Calu3 (cell line): ENCODE measurements at regions not wholly inside any gene's neighbourhood (a gene's known extent, or its start where the extent isn't known, plus 50 kb on each side); places are given as distances from the start of the nearest gene placed in this dataset.

Experiments used
- BruUV-seq: library from RNA; stranded (reverse); fragments of 400-500 nt; replicated peaks from 2 replicates; lab custom pipeline; 2021; lab: Mats Ljungman, UMichigan
- CTCF ChIA-PET: fragments of 300-600 bp; sonication (Branson Sonifier 250); formaldehyde crosslinking; loops from one replicate; lab custom pipeline; 2022; ENCODE audit warnings: antibody characterized with exemption; lab: Charles Lee
- DNase-seq: peaks from one replicate; pipeline ENCODE4 v3.0.0; 2022
- H3K27ac Mint-ChIP-seq: one replicate; pipeline ENCODE4 v1.8.0; 2022; ENCODE audit warnings: mixed read lengths; ENCODE audit not compliant: unreplicated experiment
- H3K27me3 Mint-ChIP-seq: one replicate; pipeline ENCODE4 v1.8.0; 2022; ENCODE audit warnings: mixed read lengths; ENCODE audit not compliant: unreplicated experiment
- H3K36me3 Mint-ChIP-seq: one replicate; pipeline ENCODE4 v1.8.0; 2022; ENCODE audit warnings: mild to moderate bottlenecking, moderate library complexity, mixed read lengths; ENCODE audit not compliant: insufficient read depth, unreplicated experiment
- H3K4me1 Mint-ChIP-seq: one replicate; pipeline ENCODE4 v1.8.0; 2022; ENCODE audit warnings: mild to moderate bottlenecking, low read depth, mixed read lengths; ENCODE audit not compliant: unreplicated experiment
- H3K4me3 Mint-ChIP-seq: one replicate; pipeline ENCODE4 v1.8.0; 2022; ENCODE audit warnings: mild to moderate bottlenecking, low read depth, moderate library complexity, mixed read lengths; ENCODE audit not compliant: unreplicated experiment
- H3K9me3 Mint-ChIP-seq: one replicate; pipeline ENCODE4 v1.8.0; 2022; ENCODE audit warnings: low read depth, mixed read lengths; ENCODE audit not compliant: unreplicated experiment
- intact Hi-C: fragments of 100-400 bp; cut with micrococcal nuclease; formaldehyde crosslinking; loops from one replicate; pipeline ENCODE4 v1.10.0; 2022; ENCODE audit not compliant: unreplicated experiment
- TF ChIP-seq, protein P1 (sequence below): fragments of 200-600 bp; IDR thresholded peaks from one replicate; pipeline ENCODE4 v1.8.0; 2022; ENCODE audit warnings: antibody characterized with exemption; ENCODE audit not compliant: unreplicated experiment

DNA sequence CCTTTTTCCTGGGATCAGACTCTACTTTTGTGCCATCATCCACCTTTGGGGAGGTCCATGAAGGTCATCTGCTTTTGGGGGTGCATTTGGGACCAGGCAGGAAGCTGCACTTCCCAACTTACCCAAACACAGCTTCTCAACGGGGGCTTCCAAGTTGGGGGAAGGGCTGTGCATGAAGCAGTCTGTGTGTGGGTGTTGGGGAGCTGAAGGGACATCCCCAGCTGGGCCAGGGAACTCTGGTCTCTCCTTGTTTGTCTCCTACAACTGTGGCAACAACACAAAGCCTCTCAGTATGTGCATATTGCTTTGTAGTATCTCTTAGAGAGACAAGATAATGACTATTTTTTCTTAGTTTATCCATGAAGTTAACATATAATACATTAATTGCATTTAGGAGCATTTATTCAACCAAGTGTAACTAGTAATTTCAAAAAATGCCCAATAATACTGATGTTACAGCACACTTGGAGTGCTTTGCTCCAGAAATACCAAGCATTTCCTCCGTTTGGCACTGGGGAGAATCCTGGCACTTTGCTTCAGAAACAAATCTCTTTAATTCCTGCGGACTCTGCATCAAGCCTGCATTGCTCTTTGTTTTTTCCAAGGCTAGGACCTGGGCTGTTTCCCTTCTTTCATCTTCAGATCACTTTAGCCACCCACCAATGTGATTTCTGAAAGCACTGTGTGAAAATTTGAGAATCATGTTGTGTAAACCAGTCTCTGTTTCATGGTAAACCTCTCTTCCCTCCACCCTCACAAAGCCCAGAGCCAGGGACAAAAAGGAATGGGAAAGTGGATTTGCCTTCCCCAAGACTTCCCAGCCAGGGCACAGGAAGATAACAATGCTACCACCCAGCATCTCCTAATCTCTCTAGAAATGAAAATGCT is 126.2 kb upstream of the PFN2 start:
- Mint-ChIP-seq H3K27me3 (peaks cover 27% of the 10 kb centered on the region), H3K36me3 (no peaks in the 10 kb centered on the region), H3K27ac (no peak overlapping the region), H3K9me3 (peaks cover 2% of the 10 kb centered on the region), H3K4me3 (no peak overlapping the region), H3K4me1 (no peaks in the 10 kb centered on the region)
- no peak for DNase-seq
- intact Hi-C loops = no loop called here
- TF ChIP-seq, protein P1, sequence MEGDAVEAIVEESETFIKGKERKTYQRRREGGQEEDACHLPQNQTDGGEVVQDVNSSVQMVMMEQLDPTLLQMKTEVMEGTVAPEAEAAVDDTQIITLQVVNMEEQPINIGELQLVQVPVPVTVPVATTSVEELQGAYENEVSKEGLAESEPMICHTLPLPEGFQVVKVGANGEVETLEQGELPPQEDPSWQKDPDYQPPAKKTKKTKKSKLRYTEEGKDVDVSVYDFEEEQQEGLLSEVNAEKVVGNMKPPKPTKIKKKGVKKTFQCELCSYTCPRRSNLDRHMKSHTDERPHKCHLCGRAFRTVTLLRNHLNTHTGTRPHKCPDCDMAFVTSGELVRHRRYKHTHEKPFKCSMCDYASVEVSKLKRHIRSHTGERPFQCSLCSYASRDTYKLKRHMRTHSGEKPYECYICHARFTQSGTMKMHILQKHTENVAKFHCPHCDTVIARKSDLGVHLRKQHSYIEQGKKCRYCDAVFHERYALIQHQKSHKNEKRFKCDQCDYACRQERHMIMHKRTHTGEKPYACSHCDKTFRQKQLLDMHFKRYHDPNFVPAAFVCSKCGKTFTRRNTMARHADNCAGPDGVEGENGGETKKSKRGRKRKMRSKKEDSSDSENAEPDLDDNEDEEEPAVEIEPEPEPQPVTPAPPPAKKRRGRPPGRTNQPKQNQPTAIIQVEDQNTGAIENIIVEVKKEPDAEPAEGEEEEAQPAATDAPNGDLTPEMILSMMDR = no peak
- CTCF ChIA-PET = no interaction called here
- no TSS peak for BruUV-seq

DNA sequence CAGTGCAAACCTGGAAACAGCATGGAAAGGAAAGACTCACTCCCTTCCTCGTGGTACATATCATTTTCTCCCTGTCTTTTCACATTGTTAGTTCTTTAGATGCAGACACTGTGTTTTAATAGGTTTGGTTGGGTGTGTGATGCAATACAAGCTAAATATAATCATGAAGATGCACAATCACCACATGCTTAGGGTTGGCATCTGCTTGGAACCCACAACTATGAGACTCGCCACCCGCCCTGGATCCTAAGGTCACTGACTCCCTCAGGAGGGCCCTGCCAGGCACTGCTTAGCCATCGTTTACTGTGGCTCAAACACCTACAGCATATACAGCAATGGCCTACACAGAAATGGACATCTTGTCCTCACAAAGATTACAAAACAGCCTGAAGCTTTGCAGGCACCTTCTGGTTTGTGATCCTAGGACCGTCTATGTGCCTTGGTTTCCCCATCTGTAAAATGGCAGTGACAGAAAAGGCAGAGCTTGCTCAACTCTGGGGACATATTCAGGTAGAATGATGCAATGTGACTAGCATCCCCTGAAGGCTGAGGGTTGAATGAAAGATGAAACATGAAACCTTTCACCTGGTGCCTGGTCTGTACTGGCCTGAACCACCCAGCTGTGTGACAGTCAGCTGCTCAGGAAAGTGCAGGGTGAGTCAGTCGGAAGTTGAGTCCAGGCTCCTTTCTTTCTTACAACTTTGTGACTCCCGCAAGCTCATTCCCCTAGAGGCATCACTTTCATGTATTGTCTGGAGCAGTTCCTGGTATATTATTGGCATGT is 123.6 kb upstream of the PFN2 start:
- Mint-ChIP-seq H3K4me3 (no peak overlapping the region), H3K27ac (no peak overlapping the region), H3K36me3 (no peaks in the 10 kb centered on the region), H3K27me3 (peaks cover 53% of the 10 kb centered on the region), H3K4me1 (no peaks in the 10 kb centered on the region), H3K9me3 (no peaks in the 10 kb centered on the region)
- intact Hi-C loops = no loop called here
- BruUV-seq = no TSS peak
- DNase-seq = peak; percentile 44
- TF ChIP-seq, protein P1 = no peak
- CTCF ChIA-PET = no interaction called here

DNA sequence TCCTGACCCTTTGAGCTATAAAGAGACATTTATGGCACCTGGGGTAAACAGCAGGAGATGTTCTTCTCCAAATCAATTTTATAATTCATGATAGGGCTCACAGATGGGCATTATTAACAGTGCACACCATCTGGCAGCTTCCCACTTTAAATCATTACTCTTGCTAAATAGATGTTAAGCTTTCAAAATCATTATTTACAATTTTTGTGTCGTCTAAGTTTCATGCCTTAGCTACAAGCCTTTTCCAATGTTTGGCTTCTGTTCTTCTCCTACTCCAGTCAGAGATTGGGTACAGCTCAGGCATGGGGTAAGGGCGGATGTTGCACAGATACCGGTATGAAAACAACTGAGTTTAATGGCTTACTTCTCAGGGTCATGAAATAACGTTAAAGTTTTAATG is 120.9 kb upstream of the PFN2 start:
- Mint-ChIP-seq H3K4me3 (no peak overlapping the region), H3K9me3 (no peaks in the 10 kb centered on the region), H3K27ac (no peak overlapping the region), H3K4me1 (no peaks in the 10 kb centered on the region), H3K27me3 (peaks cover 62% of the 10 kb centered on the region), H3K36me3 (no peaks in the 10 kb centered on the region)
- DNase-seq = no peak
- TF ChIP-seq, protein P1 = no peak
- no TSS peak for BruUV-seq
- CTCF ChIA-PET = no interaction called here
- intact Hi-C loops = no loop called here

DNA sequence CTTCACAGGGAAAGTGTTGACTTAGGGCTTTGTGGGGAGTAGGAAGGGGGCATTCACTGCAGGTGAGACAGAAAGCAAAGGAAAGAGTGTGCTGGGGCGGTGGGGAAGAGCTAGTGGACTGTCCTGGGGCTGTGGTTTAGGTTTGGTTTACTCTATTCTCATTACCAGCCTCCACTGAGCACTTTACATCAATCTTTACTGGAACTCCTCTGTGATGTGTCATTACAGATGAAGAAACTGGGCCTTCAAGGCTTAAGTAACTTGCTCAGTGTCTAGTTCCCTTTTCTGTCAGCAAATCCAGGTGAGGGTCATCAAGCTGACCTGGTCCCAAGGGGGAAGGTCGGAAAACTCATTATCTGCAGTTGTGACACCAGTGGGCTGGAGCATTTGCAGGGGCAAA is 120.2 kb upstream of the PFN2 start:
- Mint-ChIP-seq H3K9me3 (no peaks in the 10 kb centered on the region), H3K4me3 (no peak overlapping the region), H3K36me3 (no peaks in the 10 kb centered on the region), H3K27me3 (peaks cover 62% of the 10 kb centered on the region), H3K27ac (no peak overlapping the region), H3K4me1 (no peaks in the 10 kb centered on the region)
- TF ChIP-seq, protein P1 = no peak
- no TSS peak for BruUV-seq
- DNase-seq = no peak
- intact Hi-C loops = no loop called here
- CTCF ChIA-PET = no interaction called here
